Endodermal cell (in vitro differentiated cells): ENCODE measurements at regions not wholly inside any gene's neighbourhood (a gene's known extent, or its start where the extent isn't known, plus 50 kb on each side); places are given as distances from the start of the nearest gene placed in this dataset.
A peak's percentile ranks its signal among the peaks of the same experiment; 100 is the strongest.

ENCODE experiments used
- DNase-seq: peaks from one replicate; pipeline ENCODE4 v3.0.0-alpha.2; 2017
- H3K27ac ChIP-seq: 2 replicates; pipeline ENCODE4 v1.5.1; 2013; ENCODE audit warnings: mild to moderate bottlenecking, low read depth, low read length, moderate library complexity
- H3K27me3 ChIP-seq: 2 replicates; pipeline ENCODE4 v1.6.1; 2013; ENCODE audit warnings: mild to moderate bottlenecking, low read length, moderate library complexity; ENCODE audit not compliant: insufficient read depth, control insufficient read depth, poor library complexity, severe bottlenecking
- H3K36me3 ChIP-seq: 2 replicates; pipeline ENCODE4 v1.7.0; 2013; ENCODE audit warnings: mild to moderate bottlenecking, low read length, moderate library complexity; ENCODE audit not compliant: control insufficient read depth, insufficient read depth
- H3K4me1 ChIP-seq: one replicate; pipeline ENCODE4 v1.7.0; 2013; ENCODE audit warnings: low read length; ENCODE audit not compliant: control insufficient read depth, insufficient read depth
- H3K4me3 ChIP-seq: 2 replicates; pipeline ENCODE4 v1.5.1; 2013; ENCODE audit warnings: mild to moderate bottlenecking, low read length, moderate library complexity
- H3K9ac ChIP-seq: 2 replicates; pipeline ENCODE4 v1.6.1; 2013; ENCODE audit warnings: mild to moderate bottlenecking, low read length, moderate library complexity; ENCODE audit not compliant: poor library complexity, severe bottlenecking; ENCODE audit errors: extremely low read depth
- H3K9me3 ChIP-seq: 2 replicates; pipeline ENCODE4 v1.6.1; 2013; ENCODE audit warnings: mild to moderate bottlenecking, low read length, moderate library complexity; ENCODE audit not compliant: control insufficient read depth
- H3K27ac Mint-ChIP-seq: 2 replicates; pipeline ENCODE4 v1.8.0; 2020; ENCODE audit warnings: mixed read lengths
- H3K27me3 Mint-ChIP-seq: 2 replicates; pipeline ENCODE4 v1.8.0; 2021; ENCODE audit warnings: mild to moderate bottlenecking, mixed read lengths; ENCODE audit not compliant: insufficient read depth
- H3K36me3 Mint-ChIP-seq: 2 replicates; pipeline ENCODE4 v1.8.0; 2020; ENCODE audit warnings: low read depth, mixed read lengths
- H3K4me1 Mint-ChIP-seq: 2 replicates; pipeline ENCODE4 v1.8.0; 2020; ENCODE audit warnings: mixed read lengths
- H3K4me3 Mint-ChIP-seq: 2 replicates; pipeline ENCODE4 v1.8.0; 2020; ENCODE audit warnings: mild to moderate bottlenecking, moderate library complexity, mixed read lengths
- H3K9me3 Mint-ChIP-seq: 2 replicates; pipeline ENCODE4 v1.8.0; 2020; ENCODE audit warnings: mild to moderate bottlenecking, mixed read lengths
- CTCF ChIP-seq: fragments of 200-600 bp; sonication (generic); conservative IDR thresholded peaks from 2 replicates; pipeline ENCODE4 v1.5.0; 2021; ENCODE audit warnings: antibody characterized with exemption, mild to moderate bottlenecking
- WGBS, 2 experiments: methylation state at CpG; one replicate each; pipeline versions ENCODE4 v1.1.5 to v1.1.7; 2013; ENCODE audit warnings: missing lambda C conversion rate in 2 of 2, mixed read lengths in 1 of 2; ENCODE audit not compliant: insufficient coverage in 1 of 2, insufficient read length in 1 of 2; 5-methylcytosine and 5-hydroxymethylcytosine counted together

DNA sequence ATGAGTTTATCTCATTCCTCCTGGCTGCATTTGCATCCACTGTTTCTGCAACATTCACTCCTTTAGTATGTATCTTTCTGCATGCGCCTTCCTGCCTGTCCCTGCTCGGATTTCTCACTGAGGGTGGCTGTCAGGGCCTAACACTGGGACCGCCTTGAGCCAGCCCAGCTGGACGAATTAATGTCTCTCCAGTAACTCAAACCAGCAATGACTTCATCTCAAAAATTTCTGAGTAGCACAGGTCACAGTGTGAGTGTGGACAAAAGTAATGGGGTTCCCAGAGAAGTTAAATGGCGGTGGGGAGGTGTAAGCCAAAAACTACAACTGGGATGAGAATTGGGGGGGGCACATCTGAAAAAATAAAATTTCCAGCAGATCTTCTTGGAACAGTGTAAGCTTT lies 444.0 kb upstream of the MGMT start:
- H3K9me3 ChIP-seq: no peaks in the 10 kb centered on the region
- no peak overlapping the region for H3K27ac ChIP-seq
- peak; percentile 63 for DNase-seq
- H3K36me3 ChIP-seq: no peaks in the 10 kb centered on the region
- no peak overlapping the region for H3K4me3 Mint-ChIP-seq
- peaks cover 15% of the 10 kb centered on the region for H3K4me1 Mint-ChIP-seq
- no peaks in the 10 kb centered on the region for H3K36me3 Mint-ChIP-seq
- TF ChIP-seq CTCF: no peak
- H3K9me3 Mint-ChIP-seq: no peaks in the 10 kb centered on the region
- no peaks in the 10 kb centered on the region for H3K27me3 ChIP-seq
- no peak overlapping the region for H3K27ac Mint-ChIP-seq
- H3K4me3 ChIP-seq: no peak overlapping the region
- peaks cover 17% of the 10 kb centered on the region for H3K27me3 Mint-ChIP-seq
- H3K4me1 ChIP-seq: no peaks in the 10 kb centered on the region
- H3K9ac ChIP-seq: no peak overlapping the region
- WGBS, 2 experiments: 71% methylated on average over 5 of the region's 5 CpGs; no CpG with 5 or more reads in 1 of the 2 experiments

GRCh38 chr10:129024046-129024445 lies 443.0 kb upstream of the MGMT start:
- Histone ChIP-seq H3K9me3 (no peaks in the 10 kb centered on the region), H3K9ac (no peak overlapping the region), H3K27ac (no peak overlapping the region), H3K36me3 (no peaks in the 10 kb centered on the region), H3K27me3 (no peaks in the 10 kb centered on the region), H3K4me3 (no peak overlapping the region), H3K4me1 (no peaks in the 10 kb centered on the region)
- no peaks in the 10 kb centered on the region for H3K9me3 Mint-ChIP-seq
- no peak for TF ChIP-seq CTCF
- H3K4me3 Mint-ChIP-seq: no peak overlapping the region
- H3K4me1 Mint-ChIP-seq: peaks cover 15% of the 10 kb centered on the region
- WGBS, 2 experiments: 85 to 91% methylated on average over 6 to 8 of the region's 8 CpGs
- H3K27ac Mint-ChIP-seq: no peak overlapping the region
- peaks cover 22% of the 10 kb centered on the region for H3K27me3 Mint-ChIP-seq
- DNase-seq: no peak
- no peaks in the 10 kb centered on the region for H3K36me3 Mint-ChIP-seq

DNA sequence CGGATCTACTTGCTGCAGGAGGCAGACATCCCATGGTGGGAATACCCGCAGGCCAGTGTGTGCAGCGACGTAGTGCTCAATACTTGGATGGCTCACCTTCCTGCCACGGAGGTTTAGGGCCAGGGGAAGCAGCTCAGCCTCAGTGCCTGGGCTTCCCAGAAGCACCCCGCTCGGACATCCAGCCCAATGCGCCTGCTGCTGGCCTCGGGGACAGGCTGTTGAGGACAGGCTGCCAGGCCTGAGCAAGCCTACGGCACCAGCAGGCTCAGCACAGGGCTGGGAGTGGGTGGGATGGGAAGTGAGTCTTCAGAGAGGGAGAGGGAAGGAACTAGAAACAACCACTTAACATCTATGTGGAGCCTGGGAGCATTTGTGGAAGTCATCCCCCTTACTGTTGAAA lies 441.3 kb upstream of the MGMT start:
- peaks cover 22% of the 10 kb centered on the region for H3K4me1 Mint-ChIP-seq
- no peaks in the 10 kb centered on the region for H3K4me1 ChIP-seq
- no peak overlapping the region for H3K4me3 Mint-ChIP-seq
- H3K4me3 ChIP-seq: no peak overlapping the region
- DNase-seq: no peak
- no peak for TF ChIP-seq CTCF
- H3K36me3 Mint-ChIP-seq: no peaks in the 10 kb centered on the region
- H3K27me3 Mint-ChIP-seq: peaks cover 31% of the 10 kb centered on the region
- H3K27me3 ChIP-seq: no peaks in the 10 kb centered on the region
- no peak overlapping the region for H3K9ac ChIP-seq
- no peak overlapping the region for H3K27ac Mint-ChIP-seq
- no peaks in the 10 kb centered on the region for H3K9me3 ChIP-seq
- H3K27ac ChIP-seq: no peak overlapping the region
- 87 to 94% methylated on average over 7 to 10 of the region's 10 CpGs for WGBS, 2 experiments
- H3K36me3 ChIP-seq: no peaks in the 10 kb centered on the region
- H3K9me3 Mint-ChIP-seq: no peaks in the 10 kb centered on the region
